ENCODE measurements at regions not wholly inside any gene's neighbourhood (a gene's known extent, or its start where the extent isn't known, plus 50 kb on each side); places are given as distances from the start of the nearest gene placed in this dataset.

GRCh38 chrX:63441717-63442116 lies 90.6 kb upstream of the SPIN4 start:
- no peak for TF ChIP-seq SP1 (IDR thresholded peaks at IDR 0.05)
- no peak for TF ChIP-seq SP1 (CRISPR knock-in tag; IDR thresholded peaks at IDR 0.05)
- TF ChIP-seq BCLAF1 (IDR thresholded peaks at IDR 0.05), result no peak
- no peak for TF ChIP-seq ZNF562 (CRISPR knock-in tag; IDR thresholded peaks at IDR 0.05; ENCODE audit: borderline replicate concordance)

Data from HepG2 (cell line).